ENCODE measurements at regions not wholly inside any gene's neighbourhood (a gene's known extent, or its start where the extent isn't known, plus 50 kb on each side); places are given as distances from the start of the nearest gene placed in this dataset.

GRCh38 chr4:31089815-31090214 is 369.6 kb downstream of the PCDH7 start:
- peaks cover 13 to 14% of the 10 kb centered on the region in 2 experiments for H3K4me1 Mint-ChIP-seq
- Histone ChIP-seq H3K14ac (ENCODE audit: insufficient read depth, low read length) (no peak overlapping the region), H4K5ac (ENCODE audit: insufficient read length, low read depth, low read length) (no peak overlapping the region), H3K4me2 (ENCODE audit: insufficient read depth, insufficient read length, low read length) (no peak overlapping the region), H3K18ac (ENCODE audit: insufficient read length, low read depth, low read length) (no peak overlapping the region), H3K27ac (ENCODE audit: insufficient read length, low read depth, low read length) (no peak overlapping the region), H3K56ac (ENCODE audit: insufficient read length, low read depth, low read length) (no peak overlapping the region), H2BK12ac (ENCODE audit: insufficient read length, low read depth, low read length) (no peak overlapping the region), H3K9ac (ENCODE audit: extremely low read depth, insufficient read length, low read length) (no peak overlapping the region), H3K9me3 (ENCODE audit: control insufficient read depth, low read depth, low read length) (no peaks in the 10 kb centered on the region), H2BK20ac (ENCODE audit: low read depth, low read length, poor library complexity, severe bottlenecking) (no peak overlapping the region), H3K4me1 (ENCODE audit: insufficient read depth, low read length) (no peaks in the 10 kb centered on the region), H4K20me1 (ENCODE audit: control insufficient read depth, insufficient read depth, insufficient read length) (no peaks in the 10 kb centered on the region), H3K23ac (ENCODE audit: insufficient read length, low read depth, low read length) (no peak overlapping the region), H3T11ph (ENCODE audit: low read length) (no peak overlapping the region), H4K91ac (ENCODE audit: insufficient read length, low read depth, low read length) (no peak overlapping the region), H3K4ac (ENCODE audit: low read depth, low read length) (no peak overlapping the region), H2BK5ac (ENCODE audit: insufficient read length, low read length) (no peak overlapping the region), H3K27me3 (ENCODE audit: insufficient read depth, low read length) (no peaks in the 10 kb centered on the region), H2AK5ac (ENCODE audit: insufficient read length, low read length) (no peak overlapping the region), H3K79me1 (ENCODE audit: insufficient read depth, low read depth, low read length, poor library complexity, severe bottlenecking) (no peaks in the 10 kb centered on the region), H2AFZ (ENCODE audit: low read length) (no peak overlapping the region), H3K23me2 (ENCODE audit: insufficient read length, low read depth, low read length, poor library complexity, severe bottlenecking) (no peaks in the 10 kb centered on the region), H2BK120ac (ENCODE audit: low read depth, low read length, poor library complexity, severe bottlenecking) (no peak overlapping the region), H3K79me2 (ENCODE audit: insufficient read depth, low read length) (no peaks in the 10 kb centered on the region), H2BK15ac (ENCODE audit: low read depth, low read length) (no peak overlapping the region), H4K8ac (replicated peaks; ENCODE audit: insufficient read length, low read depth, low read length) (no peak overlapping the region)
- no peak for DNase-seq
- no peak overlapping the region; a peak in 1 of 7 replicates for H3K27ac Mint-ChIP-seq
- H3K9me3 Mint-ChIP-seq: no peaks in the 10 kb centered on the region
- TF ChIP-seq, protein P1, sequence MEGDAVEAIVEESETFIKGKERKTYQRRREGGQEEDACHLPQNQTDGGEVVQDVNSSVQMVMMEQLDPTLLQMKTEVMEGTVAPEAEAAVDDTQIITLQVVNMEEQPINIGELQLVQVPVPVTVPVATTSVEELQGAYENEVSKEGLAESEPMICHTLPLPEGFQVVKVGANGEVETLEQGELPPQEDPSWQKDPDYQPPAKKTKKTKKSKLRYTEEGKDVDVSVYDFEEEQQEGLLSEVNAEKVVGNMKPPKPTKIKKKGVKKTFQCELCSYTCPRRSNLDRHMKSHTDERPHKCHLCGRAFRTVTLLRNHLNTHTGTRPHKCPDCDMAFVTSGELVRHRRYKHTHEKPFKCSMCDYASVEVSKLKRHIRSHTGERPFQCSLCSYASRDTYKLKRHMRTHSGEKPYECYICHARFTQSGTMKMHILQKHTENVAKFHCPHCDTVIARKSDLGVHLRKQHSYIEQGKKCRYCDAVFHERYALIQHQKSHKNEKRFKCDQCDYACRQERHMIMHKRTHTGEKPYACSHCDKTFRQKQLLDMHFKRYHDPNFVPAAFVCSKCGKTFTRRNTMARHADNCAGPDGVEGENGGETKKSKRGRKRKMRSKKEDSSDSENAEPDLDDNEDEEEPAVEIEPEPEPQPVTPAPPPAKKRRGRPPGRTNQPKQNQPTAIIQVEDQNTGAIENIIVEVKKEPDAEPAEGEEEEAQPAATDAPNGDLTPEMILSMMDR (conservative IDR thresholded peaks at IDR 0.05): no peak
- no CpG with 5 or more reads among the region's 6 CpGs for WGBS (ENCODE audit: extremely low coverage, insufficient read length, low lambda C conversion rate)
- no peaks in the 10 kb centered on the region for H3K27me3 Mint-ChIP-seq (ENCODE audit: low read depth)
- H3K36me3 Mint-ChIP-seq (ENCODE audit: insufficient read depth in 1 of 3, low read depth in 3 of 3): no peaks in the 10 kb centered on the region; a peak in 1 of 7 replicates
- no peak overlapping the region for H3K4me3 Mint-ChIP-seq

Data from H9 (cell line).